Erythroblast (primary cell): ENCODE measurements at regions not wholly inside any gene's neighbourhood (a gene's known extent, or its start where the extent isn't known, plus 50 kb on each side); places are given as distances from the start of the nearest gene placed in this dataset.
"Not testable (repeated sequence)": the region's sequence is repeated elsewhere in the genome, so short reads cannot be mapped to it uniquely, and the experiment has no call there.

Experiments
- DNase-seq, 2 experiments: peaks; one replicate each; lab custom pipeline; 2025; lab: John Stamatoyannopoulos, UW
- GATA1 ChIP-seq: IDR thresholded peaks from 2 replicates; pipeline ENCODE4 v1.6.1; 2011; ENCODE audit warnings: low read depth, mild to moderate bottlenecking, control low read depth, low read length, moderate library complexity
- POLR2A ChIP-seq: IDR thresholded peaks from 2 replicates; pipeline ENCODE4 v1.6.1; 2011; ENCODE audit warnings: mild to moderate bottlenecking, low read length

- peak; percentile 1 to 23 for DNase-seq
- TF ChIP-seq GATA1 (no peak), POLR2A (no peak)
These were observed 191.3 kb downstream of the RPRM start for GRCh38 chr2:153287109-153287801.

- no peak for TF ChIP-seq GATA1
- TF ChIP-seq POLR2A = no peak
- DNase-seq = no peak
These were observed 209.6 kb downstream of the RPRM start for GRCh38 chr2:153268941-153269461.

GRCh38 chr2:153256876-153257275, 221.7 kb downstream of the RPRM start:
- DNase-seq = not testable (repeated sequence)

- not testable (repeated sequence) for DNase-seq
These were observed 231.9 kb downstream of the RPRM start for GRCh38 chr2:153246636-153247035.

GRCh38 chr2:153235516-153235915, 243.0 kb downstream of the RPRM start:
- DNase-seq = no peak
- TF ChIP-seq GATA1 (no peak), POLR2A (no peak)

- DNase-seq = no peak
- no peak for TF ChIP-seq POLR2A
These were observed 246.1 kb downstream of the RPRM start for GRCh38 chr2:153232464-153232863.

GRCh38 chr2:153230977-153231376, 247.6 kb downstream of the RPRM start:
- no peak for DNase-seq
- no peak for TF ChIP-seq POLR2A
- TF ChIP-seq GATA1 = no peak

GRCh38 chr2:153228904-153229303, 249.7 kb downstream of the RPRM start:
- no peak for DNase-seq
- no peak for TF ChIP-seq POLR2A
- no peak for TF ChIP-seq GATA1

- TF ChIP-seq POLR2A (no peak), GATA1 (no peak)
These were observed 250.6 kb downstream of the RPRM start for GRCh38 chr2:153227981-153228380.

GRCh38 chr2:153222231-153223165, 256.1 kb downstream of the RPRM start:
- DNase-seq = no peak
- TF ChIP-seq GATA1 (no peak), POLR2A (no peak)

More at GRCh38 chr2:153227981-153228380, 250.6 kb downstream of the RPRM start:
- DNase-seq = no peak

GRCh38 chr2:153221506-153221905, 257.1 kb downstream of the RPRM start:
- TF ChIP-seq POLR2A (no peak), GATA1 (no peak)
- no peak for DNase-seq

- TF ChIP-seq POLR2A (no peak), GATA1 (no peak)
These were observed 257.5 kb downstream of the RPRM start for GRCh38 chr2:153221087-153221486.

GRCh38 chr2:153218851-153219250, 259.7 kb downstream of the RPRM start:
- TF ChIP-seq GATA1 (no peak), POLR2A (no peak)
- no peak for DNase-seq

More at GRCh38 chr2:153221087-153221486, 257.5 kb downstream of the RPRM start:
- DNase-seq = no peak

GRCh38 chr2:153214337-153214736, 264.2 kb downstream of the RPRM start:
- no peak for DNase-seq
- TF ChIP-seq GATA1 = no peak
- TF ChIP-seq POLR2A = no peak
